ENCODE measurements at regions not wholly inside any gene's neighbourhood (a gene's known extent, or its start where the extent isn't known, plus 50 kb on each side); places are given as distances from the start of the nearest gene placed in this dataset.
"Not testable (repeated sequence)": the region's sequence is repeated elsewhere in the genome, so short reads cannot be mapped to it uniquely, and the experiment has no call there.

- not testable (repeated sequence) for DNase-seq
Observed at GRCh38 chr9:26664087-26664773, 228.4 kb downstream of the CAAP1 start.

- DNase-seq: no peak
Observed at GRCh38 chr9:26662476-26662875, 230.1 kb downstream of the CAAP1 start.

- DNase-seq: no peak
Observed at GRCh38 chr9:26658476-26658875, 234.1 kb downstream of the CAAP1 start.

GRCh38 chr9:26657958-26658357 is 234.6 kb downstream of the CAAP1 start:
- no peak for DNase-seq

GRCh38 chr9:26656003-26656870 is 236.4 kb downstream of the CAAP1 start:
- peak; percentile 37 for DNase-seq

- DNase-seq: no peak
Observed at GRCh38 chr9:26655166-26655565, 237.4 kb downstream of the CAAP1 start.

- no peak for DNase-seq
Observed at GRCh38 chr9:26650325-26650724, 242.3 kb downstream of the CAAP1 start.

- no peak for DNase-seq
Observed at GRCh38 chr9:26643826-26644225, 248.8 kb downstream of the CAAP1 start.

GRCh38 chr9:26639761-26640160 is 252.8 kb downstream of the CAAP1 start:
- no peak for DNase-seq

- no peak for DNase-seq
Observed at GRCh38 chr9:26637101-26637500, 255.5 kb downstream of the CAAP1 start.

- DNase-seq: not testable (repeated sequence)
Observed at GRCh38 chr9:26613851-26614350, 278.7 kb downstream of the CAAP1 start.

GRCh38 chr9:26612211-26612610 is 280.4 kb downstream of the CAAP1 start:
- DNase-seq: no peak

- DNase-seq: no peak
Observed at GRCh38 chr9:26606756-26607155, 285.8 kb downstream of the CAAP1 start.

GRCh38 chr9:26605367-26605766 is 287.2 kb downstream of the CAAP1 start:
- no peak for DNase-seq

- no peak for DNase-seq
Observed at GRCh38 chr9:26604076-26604662, 288.4 kb downstream of the CAAP1 start.

GRCh38 chr9:26603617-26604016 is 289.0 kb downstream of the CAAP1 start:
- DNase-seq: no peak

GRCh38 chr9:26597542-26598149 is 295.0 kb downstream of the CAAP1 start:
- DNase-seq: no peak

- DNase-seq: peak; percentile 11
Observed at GRCh38 chr9:26579056-26579455, 313.5 kb downstream of the CAAP1 start.

GRCh38 chr9:26574898-26575440 is 317.6 kb downstream of the CAAP1 start:
- DNase-seq: no peak

- no peak for DNase-seq
Observed at GRCh38 chr9:26574256-26574655, 318.3 kb downstream of the CAAP1 start.

- DNase-seq: no peak
Observed at GRCh38 chr9:26567976-26568375, 324.6 kb downstream of the CAAP1 start.

- DNase-seq: peak; percentile 10
Observed at GRCh38 chr9:26566141-26566540, 326.5 kb downstream of the CAAP1 start.

- peak; percentile 21 for DNase-seq
Observed at GRCh38 chr9:26565118-26565517, 327.5 kb downstream of the CAAP1 start.

Data from RPMI8226 (cell line).